Limb (tissue), 2 donors: ENCODE measurements at regions not wholly inside any gene's neighbourhood (a gene's known extent, or its start where the extent isn't known, plus 50 kb on each side); places are given as distances from the start of the nearest gene placed in this dataset.

Experiments used
- DNase-seq, 2 donors: peaks; one replicate each; pipeline ENCODE4 v3.0.0-alpha.2; 2016; ENCODE audit errors: extremely low spot score in 2 of 2

- no peak for DNase-seq
Observed at GRCh38 chr6:134466771-134467525, 149.0 kb upstream of the SGK1 start.

GRCh38 chr6:134464690-134465411 lies 146.9 kb upstream of the SGK1 start:
- DNase-seq = no peak

GRCh38 chr6:134458857-134459657 lies 141.1 kb upstream of the SGK1 start:
- DNase-seq = no peak

GRCh38 chr6:134457941-134458340 lies 140.0 kb upstream of the SGK1 start:
- DNase-seq = no peak

- no peak for DNase-seq
Observed at GRCh38 chr6:134456226-134456625, 138.3 kb upstream of the SGK1 start.

GRCh38 chr6:134455319-134455718 lies 137.4 kb upstream of the SGK1 start:
- DNase-seq = no peak

- no peak for DNase-seq
Observed at GRCh38 chr6:134454794-134455193, 136.9 kb upstream of the SGK1 start.

- DNase-seq = no peak
Observed at GRCh38 chr6:134453792-134454510, 136.0 kb upstream of the SGK1 start.

- DNase-seq = no peak
Observed at GRCh38 chr6:134452906-134453305, 135.0 kb upstream of the SGK1 start.

GRCh38 chr6:134451529-134451928 lies 133.6 kb upstream of the SGK1 start:
- DNase-seq = no peak

GRCh38 chr6:134449781-134450180 lies 131.9 kb upstream of the SGK1 start:
- no peak for DNase-seq

- no peak for DNase-seq
Observed at GRCh38 chr6:134449004-134449403, 131.1 kb upstream of the SGK1 start.

- no peak for DNase-seq
Observed at GRCh38 chr6:134447883-134448387, 130.0 kb upstream of the SGK1 start.

GRCh38 chr6:134447423-134447822 lies 129.5 kb upstream of the SGK1 start:
- no peak for DNase-seq

GRCh38 chr6:134446896-134447295 lies 129.0 kb upstream of the SGK1 start:
- no peak for DNase-seq

GRCh38 chr6:134446218-134446848 lies 128.4 kb upstream of the SGK1 start:
- no peak for DNase-seq

GRCh38 chr6:134443009-134443408 lies 125.1 kb upstream of the SGK1 start:
- no peak for DNase-seq

GRCh38 chr6:134442073-134442472 lies 124.2 kb upstream of the SGK1 start:
- DNase-seq = no peak

- no peak for DNase-seq
Observed at GRCh38 chr6:134438837-134439236, 120.9 kb upstream of the SGK1 start.

GRCh38 chr6:134437376-134437775 lies 119.5 kb upstream of the SGK1 start:
- DNase-seq = no peak

GRCh38 chr6:134436950-134437349 lies 119.0 kb upstream of the SGK1 start:
- DNase-seq = no peak
